ENCODE measurements at regions not wholly inside any gene's neighbourhood (a gene's known extent, or its start where the extent isn't known, plus 50 kb on each side); places are given as distances from the start of the nearest gene placed in this dataset.
A peak's percentile ranks its signal among the peaks of the same experiment; 100 is the strongest.

- peak in 1 of 2 donors; percentile 22 for TF ChIP-seq POLR2A (IDR thresholded peaks at IDR 0.05)
- peak in 2 of 3 donors; percentile 37 to 46 for TF ChIP-seq POLR2AphosphoS5 (IDR thresholded peaks at IDR 0.05)
These were observed 102.0 kb upstream of the PRICKLE2 start for GRCh38 chr3:64327100-64327804.
